ENCODE measurements at regions not wholly inside any gene's neighbourhood (a gene's known extent, or its start where the extent isn't known, plus 50 kb on each side); places are given as distances from the start of the nearest gene placed in this dataset.

GRCh38 chr4:26082565-26082964 is 168.5 kb downstream of the SMIM20 start:
- TF ChIP-seq CTCF (IDR thresholded peaks at IDR 0.05) (no peak), POLR2A (IDR thresholded peaks at IDR 0.05) (no peak)
